ENCODE measurements at regions not wholly inside any gene's neighbourhood (a gene's known extent, or its start where the extent isn't known, plus 50 kb on each side); places are given as distances from the start of the nearest gene placed in this dataset.

DNA sequence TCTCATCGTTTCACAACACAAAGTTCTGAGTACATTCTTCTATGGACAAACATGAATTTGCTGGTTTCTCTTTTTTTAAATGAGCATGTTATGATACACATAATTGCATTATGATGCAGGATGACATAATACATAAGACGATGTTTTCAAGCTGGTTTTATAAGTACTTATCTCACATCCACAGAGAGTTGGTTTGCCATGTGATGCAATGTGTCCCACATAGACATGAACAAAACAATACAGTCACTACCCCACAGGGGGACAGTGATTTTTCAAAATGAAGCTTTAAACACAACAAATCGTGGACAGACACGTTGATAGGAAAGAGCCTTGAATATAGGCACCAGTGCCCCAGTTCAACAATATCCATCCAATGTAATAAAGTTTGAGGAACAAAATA lies 447.1 kb downstream of the KLF12 start:
- no peak overlapping the region for H3K4me3 ChIP-seq (ENCODE audit: insufficient read depth, low read depth, low read length)
- ATAC-seq (ENCODE audit: low read depth) (no peak), DNase-seq (no peak)
- no peak overlapping the region for H2AFZ ChIP-seq (replicated peaks; ENCODE audit: low read length, poor library complexity)
- no peak overlapping the region for H2BK120ac ChIP-seq (ENCODE audit: low read depth, low read length)
- intact Hi-C loops (cut with micrococcal nuclease) (no loop called here), dilution Hi-C loops (cut with HindIII; ENCODE audit: low sequenced_read_pairs, unreplicated experiment) (no loop called here), in situ Hi-C loops (cut with MboI; ENCODE audit: low sequenced_read_pairs) (no loop called here)
- no peak for TF ChIP-seq MAFK (IDR thresholded peaks at IDR 0.05; ENCODE audit: low read depth, low read length)
- no peak for TF ChIP-seq MAZ (IDR thresholded peaks at IDR 0.05; ENCODE audit: borderline replicate concordance, low read depth, low read length)
- TF ChIP-seq NFE2L2 (IDR thresholded peaks at IDR 0.05; ENCODE audit: low read depth, low read length), result no peak
- TF ChIP-seq, protein P1, sequence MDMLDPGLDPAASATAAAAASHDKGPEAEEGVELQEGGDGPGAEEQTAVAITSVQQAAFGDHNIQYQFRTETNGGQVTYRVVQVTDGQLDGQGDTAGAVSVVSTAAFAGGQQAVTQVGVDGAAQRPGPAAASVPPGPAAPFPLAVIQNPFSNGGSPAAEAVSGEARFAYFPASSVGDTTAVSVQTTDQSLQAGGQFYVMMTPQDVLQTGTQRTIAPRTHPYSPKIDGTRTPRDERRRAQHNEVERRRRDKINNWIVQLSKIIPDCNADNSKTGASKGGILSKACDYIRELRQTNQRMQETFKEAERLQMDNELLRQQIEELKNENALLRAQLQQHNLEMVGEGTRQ (IDR thresholded peaks at IDR 0.05; ENCODE audit: low read depth, low read length), result no peak
- no peak for TF ChIP-seq CEBPB (IDR thresholded peaks at IDR 0.05; ENCODE audit: low read depth, low read length)
- no peak for TF ChIP-seq SMC3 (IDR thresholded peaks at IDR 0.05; ENCODE audit: low read depth, low read length)
- no peak for TF ChIP-seq RCOR1 (IDR thresholded peaks at IDR 0.05; ENCODE audit: insufficient replicate concordance, low read length)
- no peak for TF ChIP-seq MXI1 (IDR thresholded peaks at IDR 0.05; ENCODE audit: borderline replicate concordance, low read depth, low read length)
- no peak for TF ChIP-seq CHD1 (IDR thresholded peaks at IDR 0.05; ENCODE audit: low read depth, low read length)
- TF ChIP-seq, protein P2, sequence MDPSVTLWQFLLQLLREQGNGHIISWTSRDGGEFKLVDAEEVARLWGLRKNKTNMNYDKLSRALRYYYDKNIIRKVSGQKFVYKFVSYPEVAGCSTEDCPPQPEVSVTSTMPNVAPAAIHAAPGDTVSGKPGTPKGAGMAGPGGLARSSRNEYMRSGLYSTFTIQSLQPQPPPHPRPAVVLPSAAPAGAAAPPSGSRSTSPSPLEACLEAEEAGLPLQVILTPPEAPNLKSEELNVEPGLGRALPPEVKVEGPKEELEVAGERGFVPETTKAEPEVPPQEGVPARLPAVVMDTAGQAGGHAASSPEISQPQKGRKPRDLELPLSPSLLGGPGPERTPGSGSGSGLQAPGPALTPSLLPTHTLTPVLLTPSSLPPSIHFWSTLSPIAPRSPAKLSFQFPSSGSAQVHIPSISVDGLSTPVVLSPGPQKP (IDR thresholded peaks at IDR 0.05; ENCODE audit: borderline replicate concordance, low read depth, low read length), result no peak
- TF ChIP-seq BHLHE40 (IDR thresholded peaks at IDR 0.05; ENCODE audit: low read depth, low read length), result no peak
- TF ChIP-seq RFX5 (IDR thresholded peaks at IDR 0.05; ENCODE audit: low read depth, low read length), result no peak
- TF ChIP-seq POLR2A (IDR thresholded peaks at IDR 0.05; ENCODE audit: low read depth, low read length), result no peak
- TF ChIP-seq RAD21 (IDR thresholded peaks at IDR 0.05; ENCODE audit: low read length), result no peak
- TF ChIP-seq FOS (IDR thresholded peaks at IDR 0.05; ENCODE audit: low read depth, low read length), result no peak
- no peaks in the 10 kb centered on the region for H4K20me1 ChIP-seq (ENCODE audit: insufficient read depth, low read length)
- WGBS, 2 experiments (ENCODE audit: extremely low coverage in 2 of 2, insufficient read length in 1 of 2), result no CpG with 5 or more reads among the region's 4 CpGs
- H3K4ac ChIP-seq (ENCODE audit: low read depth, low read length), result no peak overlapping the region
- ChIA-PET CTCF (no interaction called here), POLR2A (ENCODE audit: unreplicated experiment) (no interaction called here)
- no TSS peak for BruUV-seq (replicated peaks)
- no peak overlapping the region for H2AK5ac ChIP-seq (ENCODE audit: low read depth, low read length)
- H4K5ac ChIP-seq (ENCODE audit: low read depth, low read length), result no peak overlapping the region
- no peak overlapping the region for H3K4me2 ChIP-seq (ENCODE audit: low read depth, low read length)
- no peak overlapping the region for H3K18ac ChIP-seq (ENCODE audit: low read depth, low read length)
- no peak overlapping the region for H3K14ac ChIP-seq (replicated peaks; ENCODE audit: low read depth, low read length)
- H3K9me3 ChIP-seq (ENCODE audit: control insufficient read depth, insufficient read depth, low read length), result no peaks in the 10 kb centered on the region
- H3K36me3 ChIP-seq (ENCODE audit: control insufficient read depth, insufficient read depth, low read length), result 0 out of 2 replicates have a peak, but pooled peaks cover 1% of the 10 kb centered on the region
- no peak overlapping the region for H4K8ac ChIP-seq (ENCODE audit: low read depth in 2 of 2, low read length in 2 of 2)
- no peaks in the 10 kb centered on the region for H3K4me1 ChIP-seq (ENCODE audit: control insufficient read depth, insufficient read depth, low read length)
- H3K27ac ChIP-seq (ENCODE audit: insufficient read depth, low read length), result no peak overlapping the region
- H2BK15ac ChIP-seq (ENCODE audit: low read depth, low read length), result no peak overlapping the region
- H3K27me3 ChIP-seq (ENCODE audit: control insufficient read depth, insufficient read depth, low read length), result no peaks in the 10 kb centered on the region
- H3K56ac ChIP-seq (ENCODE audit: extremely low read depth, insufficient read depth, low read length), result no peak overlapping the region
- H3K9ac ChIP-seq (ENCODE audit: low read depth, low read length), result no peak overlapping the region
- H4K91ac ChIP-seq (ENCODE audit: insufficient read depth, low read depth, low read length), result no peak overlapping the region
- H3K23ac ChIP-seq (ENCODE audit: low read depth, low read length), result no peak overlapping the region
- H3K79me1 ChIP-seq (ENCODE audit: low read depth in 1 of 2, low read length in 2 of 2), result no peaks in the 10 kb centered on the region; a peak in 1 of 4 replicates
- no peak overlapping the region for H2BK5ac ChIP-seq (ENCODE audit: low read depth, low read length, poor library complexity, severe bottlenecking)
- no peak overlapping the region for H2BK20ac ChIP-seq (ENCODE audit: low read depth, low read length)
- H3K9me1 ChIP-seq (ENCODE audit: insufficient read depth, low read length), result no peaks in the 10 kb centered on the region; the same call in 1 of the 2 replicates
- no peak overlapping the region for H2AK9ac ChIP-seq (replicated peaks; ENCODE audit: low read depth, low read length, poor library complexity)
